Endothelial cell (in vitro differentiated cells): ENCODE measurements at regions not wholly inside any gene's neighbourhood (a gene's known extent, or its start where the extent isn't known, plus 50 kb on each side); places are given as distances from the start of the nearest gene placed in this dataset.

Source experiments
- DNase-seq: peaks from one replicate; pipeline ENCODE4 v3.0.0; 2021; ENCODE audit warnings: low spot score
- H3K27ac Mint-ChIP-seq: one replicate; pipeline ENCODE4 v1.8.0; 2021; ENCODE audit warnings: mixed read lengths, inconsistent platforms; ENCODE audit not compliant: unreplicated experiment
- H3K27me3 Mint-ChIP-seq: one replicate; pipeline ENCODE4 v1.8.0; 2021; ENCODE audit warnings: mild to moderate bottlenecking, moderate library complexity, mixed read lengths, inconsistent platforms; ENCODE audit not compliant: unreplicated experiment
- H3K36me3 Mint-ChIP-seq: one replicate; pipeline ENCODE4 v1.8.0; 2021; ENCODE audit warnings: mild to moderate bottlenecking, low read depth, mixed read lengths, inconsistent platforms; ENCODE audit not compliant: unreplicated experiment
- H3K4me1 Mint-ChIP-seq: one replicate; pipeline ENCODE4 v1.8.0; 2021; ENCODE audit warnings: mild to moderate bottlenecking, mixed read lengths, inconsistent platforms; ENCODE audit not compliant: unreplicated experiment
- H3K4me3 Mint-ChIP-seq: one replicate; pipeline ENCODE4 v1.8.0; 2021; ENCODE audit warnings: mild to moderate bottlenecking, mixed read lengths, inconsistent platforms; ENCODE audit not compliant: unreplicated experiment
- H3K9me3 Mint-ChIP-seq: one replicate; pipeline ENCODE4 v1.8.0; 2021; ENCODE audit warnings: mixed read lengths, inconsistent platforms; ENCODE audit not compliant: unreplicated experiment
- CTCF ChIP-seq: fragments of 200-600 bp; sonication (generic); IDR thresholded peaks from one replicate; pipeline ENCODE4 v1.5.0; 2021; ENCODE audit warnings: antibody characterized with exemption; ENCODE audit not compliant: unreplicated experiment

- no peaks in the 10 kb centered on the region for H3K4me1 Mint-ChIP-seq
- H3K4me3 Mint-ChIP-seq: no peak overlapping the region
- no peaks in the 10 kb centered on the region for H3K9me3 Mint-ChIP-seq
- H3K36me3 Mint-ChIP-seq: no peaks in the 10 kb centered on the region
- TF ChIP-seq CTCF: no peak
- H3K27me3 Mint-ChIP-seq: no peaks in the 10 kb centered on the region
- H3K27ac Mint-ChIP-seq: no peak overlapping the region
- DNase-seq: no peak
These were observed 2265.1 kb upstream of the PCDH20 start for GRCh38 chr13:63680704-63681103.

GRCh38 chr13:63671296-63671695 is 2255.6 kb upstream of the PCDH20 start:
- peaks cover 2% of the 10 kb centered on the region for H3K27me3 Mint-ChIP-seq
- no peaks in the 10 kb centered on the region for H3K9me3 Mint-ChIP-seq
- no peak overlapping the region for H3K4me3 Mint-ChIP-seq
- no peak for DNase-seq
- no peak overlapping the region for H3K27ac Mint-ChIP-seq
- TF ChIP-seq CTCF: no peak
- H3K36me3 Mint-ChIP-seq: no peaks in the 10 kb centered on the region
- H3K4me1 Mint-ChIP-seq: no peaks in the 10 kb centered on the region

GRCh38 chr13:63651394-63651793 is 2235.7 kb upstream of the PCDH20 start:
- H3K9me3 Mint-ChIP-seq: no peaks in the 10 kb centered on the region
- TF ChIP-seq CTCF: no peak
- no peak overlapping the region for H3K4me3 Mint-ChIP-seq
- no peak overlapping the region for H3K27ac Mint-ChIP-seq
- no peaks in the 10 kb centered on the region for H3K4me1 Mint-ChIP-seq
- no peaks in the 10 kb centered on the region for H3K36me3 Mint-ChIP-seq
- H3K27me3 Mint-ChIP-seq: no peaks in the 10 kb centered on the region
- DNase-seq: no peak

- Mint-ChIP-seq H3K27ac (no peak overlapping the region), H3K36me3 (no peaks in the 10 kb centered on the region), H3K4me1 (no peaks in the 10 kb centered on the region), H3K4me3 (no peak overlapping the region), H3K27me3 (no peaks in the 10 kb centered on the region), H3K9me3 (no peaks in the 10 kb centered on the region)
- TF ChIP-seq CTCF: no peak
- DNase-seq: no peak
These were observed 2227.9 kb upstream of the PCDH20 start for GRCh38 chr13:63643543-63643942.

GRCh38 chr13:63636316-63636993 is 2220.8 kb upstream of the PCDH20 start:
- DNase-seq: peak; percentile 5
- peak; percentile 40 for TF ChIP-seq CTCF
- no peaks in the 10 kb centered on the region for H3K9me3 Mint-ChIP-seq
- no peaks in the 10 kb centered on the region for H3K27me3 Mint-ChIP-seq
- no peaks in the 10 kb centered on the region for H3K4me1 Mint-ChIP-seq
- H3K4me3 Mint-ChIP-seq: no peak overlapping the region
- no peaks in the 10 kb centered on the region for H3K36me3 Mint-ChIP-seq
- no peak overlapping the region for H3K27ac Mint-ChIP-seq
